ENCODE measurements at regions not wholly inside any gene's neighbourhood (a gene's known extent, or its start where the extent isn't known, plus 50 kb on each side); places are given as distances from the start of the nearest gene placed in this dataset.

DNA sequence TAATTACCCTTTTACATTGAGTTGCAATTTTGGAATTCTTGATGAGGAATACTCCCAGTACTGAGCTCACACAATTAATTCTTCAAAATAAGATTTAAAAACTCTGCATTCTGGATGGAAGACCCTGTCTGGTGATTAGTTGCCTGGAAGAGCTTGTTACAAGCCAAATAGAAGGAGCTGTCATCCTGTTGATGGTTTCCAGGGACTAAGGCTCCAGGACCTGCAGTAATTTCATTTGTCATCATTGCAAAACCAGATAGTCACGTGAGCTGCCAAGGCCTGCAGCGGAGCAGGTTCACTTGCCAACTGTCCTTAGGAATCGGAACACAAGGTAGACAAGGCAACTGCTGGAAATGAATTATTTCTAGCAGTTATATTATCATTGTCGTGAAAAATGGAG lies 597.7 kb downstream of the CCDC171 start:
- Histone ChIP-seq H3K9me3 (ENCODE audit: insufficient read depth, low read length) (no peaks in the 10 kb centered on the region), H3K79me2 (ENCODE audit: low read length) (no peaks in the 10 kb centered on the region), H3K27me3 (ENCODE audit: low read depth, low read length) (0 out of 2 replicates have a peak, but pooled peaks cover 6% of the 10 kb centered on the region), H3K4me3 (ENCODE audit: low read length) (no peak overlapping the region), H3K9ac (ENCODE audit: low read length) (no peak overlapping the region), H2AFZ (ENCODE audit: low read depth, low read length) (no peak overlapping the region), H4K20me1 (ENCODE audit: insufficient read depth, low read length) (no peaks in the 10 kb centered on the region), H3K27ac (ENCODE audit: low read length) (no peak overlapping the region), H3K36me3 (replicated peaks; ENCODE audit: low read depth, low read length) (no peaks in the 10 kb centered on the region), H3K4me1 (ENCODE audit: low read length) (peaks cover 7% of the 10 kb centered on the region; the same call in 1 of the 2 replicates), H3K4me2 (ENCODE audit: low read length) (no peak overlapping the region)
- TF ChIP-seq EZH2phosphoT487 (IDR thresholded peaks at IDR 0.05; ENCODE audit: low read depth), result no peak
- TF ChIP-seq CTCF (IDR thresholded peaks at IDR 0.05; ENCODE audit: low read depth, low read length), result no peak

- Histone ChIP-seq H3K36me3 (replicated peaks; ENCODE audit: low read depth, low read length) (no peaks in the 10 kb centered on the region), H3K27ac (ENCODE audit: low read length) (no peak overlapping the region), H3K9ac (ENCODE audit: low read length) (no peak overlapping the region), H3K4me3 (ENCODE audit: low read length) (peak overlapping the region; percentile 45), H3K79me2 (ENCODE audit: low read length) (no peaks in the 10 kb centered on the region), H3K4me2 (ENCODE audit: low read length) (peak overlapping the region; percentile 54), H4K20me1 (ENCODE audit: insufficient read depth, low read length) (no peaks in the 10 kb centered on the region), H3K9me3 (ENCODE audit: insufficient read depth, low read length) (no peaks in the 10 kb centered on the region), H3K4me1 (ENCODE audit: low read length) (peaks cover 7% of the 10 kb centered on the region; the same call in 1 of the 2 replicates), H2AFZ (ENCODE audit: low read depth, low read length) (peak overlapping the region; percentile 63; the same call in 1 of the 2 replicates), H3K27me3 (ENCODE audit: low read depth, low read length) (0 out of 2 replicates have a peak, but pooled peaks cover 6% of the 10 kb centered on the region)
- TF ChIP-seq CTCF (IDR thresholded peaks at IDR 0.05; ENCODE audit: low read depth, low read length), result no peak
- no peak for TF ChIP-seq EZH2phosphoT487 (IDR thresholded peaks at IDR 0.05; ENCODE audit: low read depth)
Measured at GRCh38 chr9:16150938-16151650, 598.3 kb downstream of the CCDC171 start.

- H3K27ac ChIP-seq (ENCODE audit: low read length), result no peak overlapping the region
- H3K36me3 ChIP-seq (replicated peaks; ENCODE audit: low read depth, low read length), result no peaks in the 10 kb centered on the region
- TF ChIP-seq CTCF (IDR thresholded peaks at IDR 0.05; ENCODE audit: low read depth, low read length) (no peak), EZH2phosphoT487 (IDR thresholded peaks at IDR 0.05; ENCODE audit: low read depth) (no peak)
- no peaks in the 10 kb centered on the region for H4K20me1 ChIP-seq (ENCODE audit: insufficient read depth, low read length)
- H3K4me1 ChIP-seq (ENCODE audit: low read length), result peaks cover 7% of the 10 kb centered on the region; the same call in 1 of the 2 replicates
- H3K27me3 ChIP-seq (ENCODE audit: low read depth, low read length), result 0 out of 2 replicates have a peak, but pooled peaks cover 6% of the 10 kb centered on the region
- H2AFZ ChIP-seq (ENCODE audit: low read depth, low read length), result no peak overlapping the region
- no peak overlapping the region for H3K4me2 ChIP-seq (ENCODE audit: low read length)
- no peak overlapping the region for H3K4me3 ChIP-seq (ENCODE audit: low read length)
- H3K79me2 ChIP-seq (ENCODE audit: low read length), result no peaks in the 10 kb centered on the region
- no peak overlapping the region for H3K9ac ChIP-seq (ENCODE audit: low read length)
- no peaks in the 10 kb centered on the region for H3K9me3 ChIP-seq (ENCODE audit: insufficient read depth, low read length)
Measured at GRCh38 chr9:16152276-16153101, 599.6 kb downstream of the CCDC171 start.

DNA sequence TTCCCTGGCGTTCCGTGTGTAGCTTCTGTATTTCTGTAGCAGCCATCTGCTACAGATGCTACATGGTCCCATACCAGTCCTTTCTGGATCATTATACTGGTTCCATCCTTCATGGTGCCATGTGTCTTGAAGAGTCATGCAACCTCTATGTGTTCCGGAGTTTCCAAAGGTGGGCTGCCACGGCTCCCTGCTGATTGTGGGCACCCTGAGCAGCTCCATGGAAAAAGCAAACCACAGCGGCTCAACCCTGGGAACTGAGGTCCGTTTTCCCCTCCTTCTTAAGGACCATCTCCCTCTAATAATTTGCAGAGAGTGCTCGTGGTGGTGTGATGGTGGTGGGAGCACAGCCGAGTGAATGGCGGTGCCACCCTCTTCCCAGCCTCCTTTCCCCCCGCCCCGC lies 600.4 kb downstream of the CCDC171 start:
- H3K36me3 ChIP-seq (replicated peaks; ENCODE audit: low read depth, low read length), result no peaks in the 10 kb centered on the region
- no peaks in the 10 kb centered on the region for H3K79me2 ChIP-seq (ENCODE audit: low read length)
- H3K9ac ChIP-seq (ENCODE audit: low read length), result no peak overlapping the region
- H3K4me1 ChIP-seq (ENCODE audit: low read length), result peaks cover 7% of the 10 kb centered on the region; the same call in 1 of the 2 replicates
- no peak overlapping the region for H3K4me2 ChIP-seq (ENCODE audit: low read length)
- no peak overlapping the region for H3K27ac ChIP-seq (ENCODE audit: low read length)
- H4K20me1 ChIP-seq (ENCODE audit: insufficient read depth, low read length), result no peaks in the 10 kb centered on the region
- H3K4me3 ChIP-seq (ENCODE audit: low read length), result no peak overlapping the region
- H3K27me3 ChIP-seq (ENCODE audit: low read depth, low read length), result 0 out of 2 replicates have a peak, but pooled peaks cover 6% of the 10 kb centered on the region
- no peaks in the 10 kb centered on the region for H3K9me3 ChIP-seq (ENCODE audit: insufficient read depth, low read length)
- no peak overlapping the region for H2AFZ ChIP-seq (ENCODE audit: low read depth, low read length)
- no peak for TF ChIP-seq CTCF (IDR thresholded peaks at IDR 0.05; ENCODE audit: low read depth, low read length)
- no peak for TF ChIP-seq EZH2phosphoT487 (IDR thresholded peaks at IDR 0.05; ENCODE audit: low read depth)

All from OCI-LY3 (cell line).